DND-41 (cell line): ENCODE measurements at regions not wholly inside any gene's neighbourhood (a gene's known extent, or its start where the extent isn't known, plus 50 kb on each side); places are given as distances from the start of the nearest gene placed in this dataset.

Experiments
- ATAC-seq: fragments of 200-7000 bp; cut with Tn5 transposase; 3 replicates; pipeline ENCODE4 v1.9.1; 2021; ENCODE audit warnings: low read depth; ENCODE audit not compliant: insufficient read depth
- DNase-seq: peaks from one replicate; pipeline ENCODE4 v3.0.0-alpha.2; 2020
- H2AFZ ChIP-seq: 2 replicates; pipeline ENCODE4 v1.6.0; 2012; ENCODE audit warnings: low read depth, low read length
- H3K27ac ChIP-seq: 2 replicates; pipeline ENCODE4 v1.5.1; 2012; ENCODE audit warnings: low read length, inconsistent platforms
- H3K27me3 ChIP-seq: fragments of 200-600 bp; sonication (generic); 2 replicates; pipeline ENCODE4 v1.6.0; 2012; ENCODE audit warnings: low read length, mild to moderate bottlenecking, inconsistent platforms; ENCODE audit not compliant: insufficient read depth, poor library complexity
- H3K36me3 ChIP-seq: 2 replicates; pipeline ENCODE4 v1.5.1; 2012; ENCODE audit warnings: low read length, inconsistent platforms; ENCODE audit not compliant: insufficient read depth
- H3K4me1 ChIP-seq: 2 replicates; pipeline ENCODE4 v1.5.1; 2012; ENCODE audit warnings: mild to moderate bottlenecking, low read length; ENCODE audit not compliant: insufficient read depth
- H3K4me2 ChIP-seq: 2 replicates; pipeline ENCODE4 v1.6.0; 2012; ENCODE audit warnings: mild to moderate bottlenecking, moderate library complexity, low read length, inconsistent platforms; ENCODE audit not compliant: insufficient read depth
- H3K4me3 ChIP-seq, 2 experiments: fragments of 200-600 bp in 1 of 2; shearing (Covaris generic) in 1 of 2; 2 replicates each; pipeline ENCODE4 v1.5.1; 2012 to 2016; ENCODE audit warnings: inconsistent platforms in 2 of 2, low read length in 2 of 2, mild to moderate bottlenecking in 2 of 2, low read depth in 1 of 2, moderate library complexity in 1 of 2
- H3K79me2 ChIP-seq: 2 replicates; pipeline ENCODE4 v1.6.0; 2012; ENCODE audit warnings: low read length, inconsistent platforms; ENCODE audit not compliant: insufficient read depth
- H3K9ac ChIP-seq: 2 replicates; pipeline ENCODE4 v1.6.0; 2012; ENCODE audit warnings: low read depth, mild to moderate bottlenecking, inconsistent platforms, low read length, moderate library complexity
- H3K9me3 ChIP-seq: 2 replicates; pipeline ENCODE4 v1.5.1; 2012; ENCODE audit warnings: low read length, moderate library complexity, mild to moderate bottlenecking, inconsistent platforms; ENCODE audit not compliant: insufficient read depth, severe bottlenecking
- H4K20me1 ChIP-seq: 2 replicates; pipeline ENCODE4 v1.6.0; 2012; ENCODE audit warnings: low read length; ENCODE audit not compliant: insufficient read depth
- CTCF ChIP-seq: IDR thresholded peaks from 2 replicates; pipeline ENCODE4 v1.5.1; 2012; ENCODE audit warnings: borderline replicate concordance, low read length, moderate library complexity, mild to moderate bottlenecking; ENCODE audit not compliant: poor library complexity, severe bottlenecking; ENCODE audit errors: extremely low read depth
- EZH2 ChIP-seq: IDR thresholded peaks from 3 replicates; pipeline ENCODE4 v1.6.1; 2012; ENCODE audit warnings: borderline replicate concordance, low read depth, mild to moderate bottlenecking, moderate library complexity, low read length, inconsistent platforms; ENCODE audit not compliant: severe bottlenecking

GRCh38 chr7:53387515-53387914, 352.1 kb downstream of the POM121L12 start:
- Histone ChIP-seq H3K36me3 (no peaks in the 10 kb centered on the region), H3K9ac (no peak overlapping the region), H3K4me3 (no peak overlapping the region), H2AFZ (no peak overlapping the region), H3K4me2 (no peak overlapping the region), H4K20me1 (no peaks in the 10 kb centered on the region), H3K27ac (no peak overlapping the region), H3K79me2 (no peaks in the 10 kb centered on the region), H3K9me3 (peaks cover 2% of the 10 kb centered on the region), H3K27me3 (no peaks in the 10 kb centered on the region), H3K4me1 (no peaks in the 10 kb centered on the region)
- DNase-seq (no peak), ATAC-seq (no peak)
- no peak for TF ChIP-seq EZH2
- no peak for TF ChIP-seq CTCF

GRCh38 chr7:53397911-53398310, 362.5 kb downstream of the POM121L12 start:
- H3K27ac ChIP-seq = no peak overlapping the region
- H3K9me3 ChIP-seq = no peaks in the 10 kb centered on the region
- ATAC-seq (no peak), DNase-seq (no peak)
- H3K36me3 ChIP-seq = no peaks in the 10 kb centered on the region
- no peaks in the 10 kb centered on the region for H4K20me1 ChIP-seq
- H3K4me3 ChIP-seq = no peak overlapping the region
- H3K27me3 ChIP-seq = no peaks in the 10 kb centered on the region
- H2AFZ ChIP-seq = no peak overlapping the region
- no peak overlapping the region for H3K9ac ChIP-seq
- no peak overlapping the region for H3K4me2 ChIP-seq
- no peaks in the 10 kb centered on the region for H3K4me1 ChIP-seq
- no peak for TF ChIP-seq CTCF
- no peak for TF ChIP-seq EZH2
- H3K79me2 ChIP-seq = no peaks in the 10 kb centered on the region

- H3K36me3 ChIP-seq = no peaks in the 10 kb centered on the region
- no peaks in the 10 kb centered on the region for H3K79me2 ChIP-seq
- no peak for TF ChIP-seq CTCF
- TF ChIP-seq EZH2 = no peak
- H3K4me2 ChIP-seq = no peak overlapping the region
- H3K4me1 ChIP-seq = no peaks in the 10 kb centered on the region
- DNase-seq (no peak), ATAC-seq (no peak)
- H3K27ac ChIP-seq = no peak overlapping the region
- no peak overlapping the region for H3K4me3 ChIP-seq
- no peak overlapping the region for H3K9ac ChIP-seq
- no peak overlapping the region for H2AFZ ChIP-seq
- H3K9me3 ChIP-seq = no peaks in the 10 kb centered on the region
- no peaks in the 10 kb centered on the region for H3K27me3 ChIP-seq
- no peaks in the 10 kb centered on the region for H4K20me1 ChIP-seq
Measured at GRCh38 chr7:53398566-53398965, 363.1 kb downstream of the POM121L12 start.

- Histone ChIP-seq H3K4me1 (no peaks in the 10 kb centered on the region), H3K4me3 (no peak overlapping the region), H3K36me3 (no peaks in the 10 kb centered on the region), H3K9me3 (peaks cover 2% of the 10 kb centered on the region), H4K20me1 (no peaks in the 10 kb centered on the region), H3K4me2 (no peak overlapping the region), H3K9ac (no peak overlapping the region), H2AFZ (no peak overlapping the region), H3K27ac (no peak overlapping the region), H3K27me3 (no peaks in the 10 kb centered on the region), H3K79me2 (no peaks in the 10 kb centered on the region)
- ATAC-seq (no peak), DNase-seq (no peak)
- TF ChIP-seq CTCF (no peak), EZH2 (no peak)
Measured at GRCh38 chr7:53413021-53413420, 377.6 kb downstream of the POM121L12 start.
